ENCODE measurements at regions not wholly inside any gene's neighbourhood (a gene's known extent, or its start where the extent isn't known, plus 50 kb on each side); places are given as distances from the start of the nearest gene placed in this dataset.

GRCh38 chr3:115363071-115363470 is 216.0 kb upstream of the ZBTB20 start:
- TF ChIP-seq, protein P1, sequence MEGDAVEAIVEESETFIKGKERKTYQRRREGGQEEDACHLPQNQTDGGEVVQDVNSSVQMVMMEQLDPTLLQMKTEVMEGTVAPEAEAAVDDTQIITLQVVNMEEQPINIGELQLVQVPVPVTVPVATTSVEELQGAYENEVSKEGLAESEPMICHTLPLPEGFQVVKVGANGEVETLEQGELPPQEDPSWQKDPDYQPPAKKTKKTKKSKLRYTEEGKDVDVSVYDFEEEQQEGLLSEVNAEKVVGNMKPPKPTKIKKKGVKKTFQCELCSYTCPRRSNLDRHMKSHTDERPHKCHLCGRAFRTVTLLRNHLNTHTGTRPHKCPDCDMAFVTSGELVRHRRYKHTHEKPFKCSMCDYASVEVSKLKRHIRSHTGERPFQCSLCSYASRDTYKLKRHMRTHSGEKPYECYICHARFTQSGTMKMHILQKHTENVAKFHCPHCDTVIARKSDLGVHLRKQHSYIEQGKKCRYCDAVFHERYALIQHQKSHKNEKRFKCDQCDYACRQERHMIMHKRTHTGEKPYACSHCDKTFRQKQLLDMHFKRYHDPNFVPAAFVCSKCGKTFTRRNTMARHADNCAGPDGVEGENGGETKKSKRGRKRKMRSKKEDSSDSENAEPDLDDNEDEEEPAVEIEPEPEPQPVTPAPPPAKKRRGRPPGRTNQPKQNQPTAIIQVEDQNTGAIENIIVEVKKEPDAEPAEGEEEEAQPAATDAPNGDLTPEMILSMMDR (IDR thresholded peaks at IDR 0.05): no peak
- no peak for TF ChIP-seq ZFX (IDR thresholded peaks at IDR 0.05; ENCODE audit: borderline replicate concordance)
